ENCODE measurements at regions not wholly inside any gene's neighbourhood (a gene's known extent, or its start where the extent isn't known, plus 50 kb on each side); places are given as distances from the start of the nearest gene placed in this dataset.
A peak's percentile ranks its signal among the peaks of the same experiment; 100 is the strongest.

- in situ Hi-C loops (cut with MboI; ENCODE audit: low pct_unique_long_range_greater_than_20kb, low sequenced_read_pairs, unreplicated experiment), result no loop called here
- DNase-seq (ENCODE audit: low spot score), result no peak
- TF ChIP-seq CTCF (IDR thresholded peaks at IDR 0.05; ENCODE audit: extremely low read depth, insufficient read depth, missing control alignments), result no peak
Observed at GRCh38 chr6:203661-204060, 88.6 kb upstream of the DUSP22 start.

- in situ Hi-C loops (cut with MboI; ENCODE audit: low pct_unique_long_range_greater_than_20kb, low sequenced_read_pairs, unreplicated experiment), result no loop called here
- TF ChIP-seq CTCF (IDR thresholded peaks at IDR 0.05; ENCODE audit: extremely low read depth, insufficient read depth, missing control alignments), result no peak
- DNase-seq (ENCODE audit: low spot score), result no peak
Observed at GRCh38 chr6:206264-206663, 86.0 kb upstream of the DUSP22 start.

DNA sequence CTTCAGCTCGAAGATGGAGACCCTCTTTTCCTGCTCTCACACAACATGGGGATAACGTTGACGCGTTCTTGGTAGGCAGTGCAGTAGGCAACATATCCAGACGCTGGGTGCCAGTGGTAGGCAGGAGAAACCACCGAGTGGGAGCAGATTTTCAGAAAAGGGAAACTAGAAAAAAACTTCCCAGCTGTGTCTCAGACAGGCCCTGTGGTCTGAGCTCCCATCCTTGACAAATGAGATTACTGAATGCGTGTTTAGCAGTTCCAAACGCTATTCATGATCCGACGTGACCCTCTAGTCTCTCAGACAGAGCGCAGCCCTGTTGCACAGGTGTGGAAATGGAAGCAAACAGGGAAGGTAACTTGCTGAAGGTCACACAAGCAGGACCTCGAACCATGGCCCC lies 83.9 kb upstream of the DUSP22 start:
- no peak for TF ChIP-seq CTCF (IDR thresholded peaks at IDR 0.05; ENCODE audit: extremely low read depth, insufficient read depth, missing control alignments)
- in situ Hi-C loops (cut with MboI; ENCODE audit: low pct_unique_long_range_greater_than_20kb, low sequenced_read_pairs, unreplicated experiment), result no loop called here
- DNase-seq (ENCODE audit: low spot score), result no peak

- in situ Hi-C loops (cut with MboI; ENCODE audit: low pct_unique_long_range_greater_than_20kb, low sequenced_read_pairs, unreplicated experiment), result no loop called here
- DNase-seq (ENCODE audit: low spot score), result no peak
- no peak for TF ChIP-seq CTCF (IDR thresholded peaks at IDR 0.05; ENCODE audit: extremely low read depth, insufficient read depth, missing control alignments)
Observed at GRCh38 chr6:208938-209337, 83.3 kb upstream of the DUSP22 start.

GRCh38 chr6:209432-210103 lies 82.7 kb upstream of the DUSP22 start:
- peak; percentile 88 for DNase-seq (ENCODE audit: low spot score)
- TF ChIP-seq CTCF (IDR thresholded peaks at IDR 0.05; ENCODE audit: extremely low read depth, insufficient read depth, missing control alignments), result no peak
- in situ Hi-C loops (cut with MboI; ENCODE audit: low pct_unique_long_range_greater_than_20kb, low sequenced_read_pairs, unreplicated experiment), result no loop called here

GRCh38 chr6:210104-210456 lies 82.2 kb upstream of the DUSP22 start:
- in situ Hi-C loops (cut with MboI; ENCODE audit: low pct_unique_long_range_greater_than_20kb, low sequenced_read_pairs, unreplicated experiment), result no loop called here
- no peak for DNase-seq (ENCODE audit: low spot score)
- TF ChIP-seq CTCF (IDR thresholded peaks at IDR 0.05; ENCODE audit: extremely low read depth, insufficient read depth, missing control alignments), result no peak

All from GM13977 (cell line).